UCSD-AML1 (cell line): ENCODE measurements at regions not wholly inside any gene's neighbourhood (a gene's known extent, or its start where the extent isn't known, plus 50 kb on each side); places are given as distances from the start of the nearest gene placed in this dataset.

ENCODE experiments used
- DNase-seq: peaks from one replicate; lab custom pipeline; 2025; ENCODE audit not compliant: unreplicated experiment; lab: John Stamatoyannopoulos, UW

DNA sequence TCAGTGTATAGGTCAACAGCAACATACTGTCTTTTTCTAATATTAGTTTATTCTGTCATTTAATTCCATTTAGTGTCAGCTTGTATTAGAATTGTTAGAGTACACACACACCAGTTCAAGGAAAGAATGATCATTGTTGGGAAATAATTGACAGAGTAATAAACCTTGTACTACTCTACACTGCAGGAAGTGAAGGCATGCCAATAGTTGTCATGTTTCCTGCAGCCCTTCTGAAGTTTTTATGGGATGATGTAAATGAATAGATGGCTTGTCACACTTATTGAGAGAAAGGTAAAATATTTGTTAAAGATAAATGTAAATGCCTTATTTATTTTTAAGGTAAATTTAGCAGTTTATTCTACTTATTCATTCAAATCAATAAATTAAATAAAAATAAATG, 306.9 kb upstream of the KLHL1 start:
- no peak for DNase-seq

DNA sequence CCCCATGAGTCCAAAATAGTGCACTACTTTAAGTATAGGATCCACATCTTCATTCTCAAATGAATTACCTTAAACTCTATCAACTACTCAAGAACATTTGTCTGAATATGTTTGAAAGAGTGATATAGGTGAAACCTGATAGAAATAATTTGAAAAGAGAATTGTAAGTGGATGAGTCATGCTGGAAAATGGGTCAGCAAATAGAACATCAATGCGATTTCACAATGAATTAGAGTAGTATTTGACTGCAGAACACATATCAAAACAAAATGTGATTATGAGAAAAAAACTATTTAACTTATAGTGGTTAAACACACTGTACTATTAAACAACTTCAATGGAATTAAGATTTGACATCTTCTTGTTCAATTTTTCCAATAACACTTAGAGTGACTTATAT, 300.6 kb upstream of the KLHL1 start:
- no peak for DNase-seq

DNA sequence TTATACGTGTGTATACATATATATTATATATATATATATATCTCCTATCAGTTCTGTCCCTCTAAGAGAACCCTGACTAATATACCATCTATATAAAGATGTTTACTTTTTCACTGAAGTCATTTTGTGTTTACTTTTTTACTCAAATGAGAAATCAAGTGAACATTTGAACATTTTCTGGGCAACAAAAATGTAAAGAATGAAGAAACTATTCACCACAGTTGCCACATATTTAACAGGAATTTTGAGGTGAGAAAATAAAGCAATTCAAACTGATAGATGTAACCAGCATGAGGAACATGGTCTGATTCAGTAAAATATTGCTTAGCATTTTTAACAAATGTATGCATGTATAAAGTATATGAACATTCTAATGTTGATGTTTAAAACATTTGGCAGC, 299.2 kb upstream of the KLHL1 start:
- no peak for DNase-seq

DNA sequence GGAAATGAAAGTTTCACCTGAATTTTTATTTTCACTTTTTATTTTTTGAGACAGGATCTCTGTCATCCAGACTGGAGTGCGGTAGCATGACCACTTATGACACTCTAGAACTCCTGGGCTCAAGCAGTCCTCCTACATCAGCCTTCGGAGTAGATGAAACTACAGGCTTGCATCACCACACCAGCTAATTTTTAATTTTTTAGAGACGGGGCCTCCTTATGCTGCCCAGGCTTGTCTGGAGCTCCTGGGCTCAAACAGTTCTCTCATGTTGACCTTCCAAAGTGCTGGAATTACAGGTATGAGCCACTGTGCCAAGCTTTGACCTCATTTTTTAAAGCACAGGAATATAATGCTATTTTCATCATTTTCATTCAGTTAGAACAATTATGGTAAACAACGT, 297.0 kb upstream of the KLHL1 start:
- no peak for DNase-seq

DNA sequence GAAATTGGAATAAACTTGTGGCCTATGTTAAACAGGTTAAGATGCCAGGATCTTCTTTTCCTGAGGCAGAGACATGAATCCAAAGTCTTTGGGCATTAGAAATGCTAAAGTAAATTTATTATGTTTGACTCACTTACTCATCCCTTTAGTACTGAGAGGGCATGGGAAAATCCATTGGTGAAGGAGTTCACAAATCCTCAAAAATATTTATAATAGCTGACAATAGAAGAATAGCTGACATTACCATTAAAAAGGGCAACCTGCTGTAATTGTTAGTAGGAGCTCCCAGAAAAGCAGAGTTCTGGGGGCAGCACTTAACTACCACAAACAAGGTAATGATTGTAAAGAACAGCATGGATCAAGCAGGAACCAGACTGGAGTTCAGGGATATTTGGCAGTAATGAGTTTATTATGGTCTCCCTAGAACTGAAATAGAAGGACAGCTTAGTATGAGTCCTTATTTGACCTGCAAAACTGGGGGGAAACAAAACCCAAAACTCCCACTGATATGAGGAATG, 285.8 kb upstream of the KLHL1 start:
- DNase-seq, result no peak

DNA sequence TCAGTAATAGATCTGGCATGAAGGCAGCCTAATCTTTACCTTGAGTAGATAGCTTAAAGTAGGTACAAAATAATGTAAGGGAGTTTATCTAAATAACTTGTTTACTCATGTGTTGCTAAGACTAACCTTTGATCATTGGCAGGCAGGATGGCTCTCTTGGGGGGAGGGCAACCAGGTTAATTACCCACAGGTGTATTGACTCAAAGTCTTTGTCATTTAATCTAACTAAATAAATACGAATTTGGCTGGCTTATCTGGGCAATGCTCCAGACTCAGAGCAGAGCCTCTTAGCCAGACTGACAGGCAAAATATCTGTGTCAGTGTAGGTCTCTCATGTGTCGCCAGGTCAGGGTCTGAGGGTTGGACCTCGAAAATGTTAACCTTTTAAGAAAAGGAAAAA, 283.4 kb upstream of the KLHL1 start:
- no peak for DNase-seq

DNA sequence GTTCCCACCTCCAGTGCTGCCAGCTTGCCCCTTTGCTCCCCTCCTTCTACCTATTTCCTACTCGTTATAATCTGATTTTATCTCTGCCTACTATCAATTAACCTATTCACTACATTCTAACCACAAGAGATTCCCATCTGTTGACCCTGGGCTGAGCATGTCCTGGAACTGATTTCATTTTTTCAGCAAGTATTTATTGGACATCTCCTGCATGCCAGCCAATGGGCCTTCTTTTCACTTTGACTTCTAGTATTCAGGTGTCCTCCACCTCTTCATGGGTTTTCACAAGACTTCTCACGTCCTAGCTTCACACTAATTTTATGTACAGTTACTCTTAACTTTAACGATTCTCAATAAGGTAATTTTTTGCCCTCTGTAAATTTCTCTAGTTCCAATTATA, 282.7 kb upstream of the KLHL1 start:
- no peak for DNase-seq

DNA sequence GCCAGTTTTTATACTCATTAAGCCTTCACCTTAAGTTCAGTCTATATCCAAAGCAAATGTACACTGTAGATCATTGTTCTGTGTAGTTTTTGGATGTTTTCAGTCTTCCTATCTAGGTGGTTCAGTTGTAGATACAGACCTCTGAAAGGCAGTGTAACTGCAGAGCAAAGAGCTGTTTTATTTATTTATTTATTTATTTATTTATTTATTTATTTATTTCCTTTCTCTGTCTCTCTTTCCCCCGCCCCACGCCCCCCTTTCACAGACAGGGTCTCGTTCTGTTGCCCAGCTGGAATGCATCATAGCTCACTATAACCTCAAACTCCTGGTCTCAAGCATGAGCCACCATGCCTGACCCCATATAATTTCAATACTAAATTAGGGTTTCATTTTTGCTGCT, 281.8 kb upstream of the KLHL1 start:
- DNase-seq, result no peak

DNA sequence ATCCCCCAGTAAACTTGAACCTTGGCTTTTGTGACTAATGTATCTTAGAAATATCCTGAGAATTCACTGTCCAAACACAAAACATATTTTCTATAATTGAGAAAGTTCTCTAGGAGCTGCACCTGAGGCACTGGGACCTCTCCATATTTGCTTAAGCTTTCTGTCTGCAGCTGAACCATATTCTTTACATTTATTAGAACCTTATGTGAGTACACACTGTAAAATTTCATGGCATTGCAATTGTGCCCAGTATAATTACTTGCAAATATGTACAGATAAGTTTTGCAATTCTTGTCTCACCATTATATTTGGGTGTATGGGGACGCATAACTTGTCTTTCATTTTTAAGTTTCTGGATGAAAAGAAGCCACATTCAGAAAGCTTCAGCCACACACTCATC, 280.7 kb upstream of the KLHL1 start:
- no peak for DNase-seq

DNA sequence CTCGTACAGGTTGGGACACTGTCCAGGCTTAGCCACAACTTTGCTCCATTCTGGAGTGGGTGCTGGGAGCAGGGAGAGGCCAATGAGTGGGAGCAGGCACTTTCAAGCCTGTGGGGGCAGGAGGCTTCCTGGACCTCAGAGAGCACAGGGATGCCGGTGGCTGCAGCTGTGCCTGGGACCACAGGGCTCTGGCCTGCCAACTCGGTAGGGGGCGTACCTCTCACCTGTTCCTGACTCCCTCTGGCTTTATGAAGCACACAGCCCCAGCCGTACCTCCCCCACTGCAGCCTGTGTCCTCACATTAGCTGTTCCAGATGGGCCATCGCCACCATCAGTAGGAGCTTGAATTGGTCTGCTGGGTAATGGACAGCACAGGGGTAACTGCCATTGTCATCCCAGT, 278.7 kb upstream of the KLHL1 start:
- DNase-seq, result no peak

DNA sequence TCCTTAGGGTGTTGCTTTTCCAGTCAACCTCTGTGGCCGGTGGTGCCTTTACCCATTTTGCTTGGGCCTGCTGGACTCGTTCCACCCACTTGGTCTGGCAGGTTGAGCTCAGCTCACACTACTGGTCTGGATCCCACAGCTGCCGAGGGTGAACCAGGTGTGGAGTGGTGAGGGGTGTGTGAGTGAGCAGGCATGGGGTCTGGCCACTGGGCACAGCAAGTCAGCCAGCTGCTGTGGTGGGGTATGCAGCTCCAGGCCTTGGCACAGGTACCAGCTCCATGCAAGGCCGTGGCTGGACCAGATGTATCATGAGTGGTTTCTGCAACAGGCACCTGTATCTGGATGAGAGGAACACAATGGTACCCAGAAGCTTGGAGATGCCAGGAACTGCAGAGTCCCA, 277.6 kb upstream of the KLHL1 start:
- peak; percentile 5 for DNase-seq

DNA sequence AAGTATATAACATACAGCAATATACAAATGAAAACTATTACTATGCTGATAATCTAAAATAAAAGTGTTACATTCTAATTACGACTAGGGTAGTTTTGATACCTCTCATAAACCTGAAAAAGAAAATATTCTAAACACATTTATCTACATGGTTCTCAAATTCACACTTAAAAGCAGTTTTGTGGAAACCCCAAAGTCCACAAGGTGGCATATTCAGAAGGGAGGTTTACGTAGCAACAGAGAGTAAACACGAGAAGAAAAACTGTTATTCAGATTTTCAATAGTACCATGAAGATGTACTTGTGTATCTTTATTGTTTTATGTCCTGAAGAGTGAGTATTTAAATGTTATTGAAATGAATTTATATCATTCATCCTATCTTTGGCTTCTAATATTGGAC, 275.9 kb upstream of the KLHL1 start:
- no peak for DNase-seq

DNA sequence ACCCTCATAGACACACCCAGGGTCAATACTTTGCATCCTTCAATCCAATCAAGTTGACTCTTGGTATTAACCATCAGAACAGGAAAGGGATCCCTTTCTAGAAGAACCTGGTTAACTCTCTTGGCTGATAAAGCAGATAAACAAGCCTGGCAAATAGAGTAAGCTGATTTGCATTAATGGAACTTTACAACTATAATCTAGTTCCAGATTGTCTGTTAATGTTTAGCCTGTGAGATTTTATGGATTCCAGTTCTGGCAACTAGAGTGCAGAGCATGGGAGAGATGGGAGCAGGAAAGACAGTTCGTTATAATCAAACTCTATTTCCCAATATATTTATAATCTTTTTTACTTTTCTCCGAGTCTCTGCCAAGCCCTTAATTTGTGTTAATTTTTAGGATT, 272.6 kb upstream of the KLHL1 start:
- no peak for DNase-seq

DNA sequence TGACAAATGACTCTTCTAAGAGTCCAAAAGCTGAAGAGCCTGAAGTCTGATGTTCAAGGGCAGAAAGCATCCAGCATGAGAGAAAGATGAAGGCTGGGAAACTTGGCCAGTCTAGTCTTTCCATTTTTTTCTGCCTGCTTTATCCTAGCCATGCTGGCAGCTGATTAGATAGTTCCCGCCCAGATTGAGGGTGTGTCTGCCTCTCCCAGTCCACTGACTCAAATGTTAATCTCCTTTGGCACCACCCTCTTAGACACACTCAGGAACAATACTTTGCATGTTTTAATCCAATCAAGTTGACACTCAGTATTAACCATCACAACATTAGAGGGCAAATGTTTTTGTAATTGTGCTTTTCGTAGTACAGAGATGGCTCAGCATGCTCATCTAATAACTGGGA, 267.5 kb upstream of the KLHL1 start:
- DNase-seq, result no peak

DNA sequence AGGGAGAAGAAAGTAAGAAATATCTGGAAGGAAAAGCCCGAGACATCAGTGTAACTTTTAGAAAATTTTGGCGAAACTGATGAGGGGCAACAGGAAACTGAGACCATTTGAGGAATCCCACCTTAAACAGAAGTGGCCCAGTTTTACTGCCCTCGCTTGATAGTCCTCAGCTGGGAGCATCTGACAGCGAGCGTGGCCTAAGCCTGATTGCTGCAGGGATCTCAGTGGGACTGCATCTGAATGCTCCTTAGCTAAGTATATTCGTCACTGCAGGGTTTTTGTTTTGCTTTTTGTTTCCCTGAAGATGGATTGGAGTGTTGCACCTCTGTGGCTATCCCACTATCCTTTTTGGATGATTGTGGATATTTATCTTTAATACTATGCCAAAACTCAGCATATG, 262.7 kb upstream of the KLHL1 start:
- DNase-seq, result no peak

DNA sequence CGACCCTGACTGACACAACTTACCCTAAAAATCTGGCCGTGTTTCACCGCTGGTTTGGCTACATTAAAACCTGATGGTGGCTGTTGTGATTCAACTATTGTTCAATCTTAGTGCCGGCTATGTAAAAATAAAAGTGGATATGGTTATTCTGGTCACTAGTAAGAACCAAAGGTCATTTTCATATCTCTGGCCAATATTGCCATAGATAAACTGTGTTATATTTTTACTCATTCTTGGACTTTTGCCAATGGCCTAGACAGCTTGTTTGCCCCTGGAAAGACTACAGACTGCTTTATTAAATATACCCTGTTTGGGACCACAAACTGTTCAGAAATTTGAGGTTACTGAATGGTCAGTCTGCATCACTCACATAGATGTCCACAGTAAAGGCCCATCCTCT, 258.5 kb upstream of the KLHL1 start:
- DNase-seq, result no peak

DNA sequence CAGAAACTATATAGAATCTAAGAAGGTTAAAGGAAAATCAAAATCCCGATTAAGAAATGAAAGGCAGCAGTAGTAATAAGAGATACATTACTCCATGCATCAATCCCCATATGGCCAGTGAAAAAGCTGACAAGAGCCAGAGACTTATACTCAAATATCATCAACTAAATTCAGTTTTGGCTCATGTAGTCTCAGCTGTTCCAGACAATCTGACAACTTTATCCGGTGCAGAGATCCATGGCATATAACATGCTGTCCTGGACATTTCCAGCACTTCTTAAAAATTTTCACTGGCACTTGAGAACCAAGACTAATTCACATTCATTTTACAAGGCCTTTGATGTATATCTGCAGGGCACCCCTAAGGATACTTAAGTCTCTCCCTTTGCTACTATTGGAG, 255.7 kb upstream of the KLHL1 start:
- DNase-seq, result no peak

DNA sequence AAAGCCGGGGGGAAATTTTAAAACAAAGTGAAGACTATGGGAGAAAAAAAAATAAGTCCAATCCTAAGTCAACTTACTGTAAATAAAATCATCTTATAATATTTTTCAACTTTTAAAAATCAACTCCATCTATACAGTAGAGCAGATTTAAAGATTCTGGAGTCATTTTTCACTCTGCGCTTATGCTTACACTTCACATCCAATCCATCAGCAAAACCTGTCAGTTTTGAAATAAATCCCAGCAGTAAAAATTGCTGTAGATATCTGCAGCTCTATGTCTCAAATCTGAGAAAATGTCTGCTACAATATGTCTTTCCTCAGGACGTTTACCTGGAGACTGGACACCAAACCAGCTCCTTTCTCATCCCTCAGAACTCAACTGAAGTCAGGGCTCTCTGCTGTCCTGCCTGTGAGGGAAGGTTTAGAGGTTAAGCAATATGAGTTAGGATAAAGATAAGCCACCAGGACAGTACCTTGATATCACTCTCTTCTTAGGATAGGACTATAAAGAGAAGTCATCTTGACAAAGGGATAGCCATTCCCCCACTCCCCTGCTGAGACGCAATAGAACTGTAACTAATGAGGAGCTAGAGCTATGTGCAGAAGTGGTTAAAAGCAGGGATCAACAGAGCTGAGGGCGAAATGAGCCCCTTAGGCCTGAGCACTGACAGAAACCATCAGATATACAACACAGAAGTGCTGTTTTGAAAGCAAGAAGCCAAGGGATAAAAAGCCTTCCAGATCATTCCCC, 254.7 kb upstream of the KLHL1 start:
- DNase-seq, result no peak

DNA sequence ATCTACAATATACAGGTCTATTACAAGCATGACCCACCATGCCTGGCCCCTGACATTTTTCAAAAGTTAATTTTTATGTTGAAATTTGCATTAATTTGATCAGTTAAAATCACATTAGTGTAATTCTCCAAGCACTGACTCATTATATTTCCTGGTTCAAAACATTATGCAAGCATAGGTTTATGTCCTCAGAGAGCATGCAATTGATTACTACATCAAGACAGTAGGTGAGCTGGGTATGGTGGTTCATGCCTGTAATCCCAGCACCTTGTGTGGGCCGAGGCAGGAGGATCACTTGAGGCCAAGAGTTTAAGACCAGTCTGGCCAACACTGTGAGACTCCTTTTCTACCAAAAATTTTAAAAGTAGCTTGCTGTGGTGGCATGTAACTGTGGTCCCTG, 248.8 kb upstream of the KLHL1 start:
- no peak for DNase-seq

DNA sequence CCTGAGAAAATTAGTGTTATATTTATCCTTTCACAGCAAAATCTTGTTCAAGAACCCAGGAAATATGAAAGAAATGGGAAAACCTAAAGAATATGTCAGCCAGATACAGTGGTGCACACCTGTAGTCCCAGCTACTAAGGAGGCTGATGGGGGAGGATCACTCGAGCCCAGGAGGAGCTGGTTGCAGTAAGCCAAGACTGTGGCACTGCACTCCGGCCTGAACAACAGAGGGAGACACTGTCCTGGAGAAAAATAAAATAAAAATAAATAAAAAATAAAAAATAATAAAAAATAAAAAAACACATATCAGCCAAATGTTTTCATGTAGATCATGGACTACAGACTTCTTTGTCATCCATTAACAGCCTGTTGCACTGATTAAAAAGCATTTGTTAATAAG, 244.8 kb upstream of the KLHL1 start:
- DNase-seq, result no peak

DNA sequence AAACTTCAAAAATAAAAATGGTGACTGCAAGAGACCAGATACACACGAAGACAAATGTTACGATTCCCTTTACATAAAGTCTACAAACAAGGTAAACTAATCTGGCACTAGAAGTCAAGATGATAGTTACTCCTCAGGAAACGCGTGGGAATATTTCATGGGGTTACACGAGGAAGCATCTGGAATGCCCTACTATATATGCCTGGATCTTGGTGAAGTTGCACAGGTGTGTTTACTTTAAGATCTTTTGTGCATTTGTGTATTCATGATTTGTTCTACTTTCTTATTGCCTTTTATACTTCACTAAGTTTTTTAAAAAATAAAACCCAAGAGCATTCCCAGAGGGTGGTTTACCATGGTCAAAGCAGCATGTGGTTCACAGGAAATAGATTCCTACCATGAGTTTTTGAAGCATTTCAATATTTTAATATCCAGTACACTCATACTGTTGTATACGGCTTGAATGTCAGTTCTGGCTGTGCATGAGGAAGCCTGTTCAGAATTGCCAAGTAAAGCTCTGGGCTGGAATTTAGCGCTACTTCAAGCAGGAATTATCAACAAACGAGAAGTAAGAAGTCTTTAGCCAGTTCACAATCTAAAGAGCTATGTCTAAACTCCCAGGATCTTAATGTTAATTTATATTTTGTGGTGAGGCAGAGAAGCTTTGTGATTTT, 239.8 kb upstream of the KLHL1 start:
- no peak for DNase-seq

DNA sequence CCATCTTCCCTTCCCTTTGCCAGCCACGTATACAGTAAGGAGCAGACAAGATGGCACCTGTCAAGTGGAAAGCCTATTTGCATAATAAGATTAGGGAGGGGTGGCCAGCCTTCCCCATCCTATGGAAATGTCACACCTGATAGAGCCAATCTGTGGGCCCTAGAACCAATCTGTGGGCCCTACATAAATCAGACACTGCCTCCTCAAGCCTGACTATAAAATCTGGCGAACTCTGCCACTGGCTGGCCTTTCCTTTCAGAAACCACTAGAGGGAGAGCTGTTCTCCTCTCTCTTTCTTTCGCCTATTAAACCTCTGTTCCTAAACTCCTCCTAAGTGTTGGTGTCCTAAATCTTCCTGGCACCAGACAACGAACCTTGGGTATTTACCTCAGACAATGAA, 231.5 kb upstream of the KLHL1 start:
- DNase-seq, result peak; percentile 6

DNA sequence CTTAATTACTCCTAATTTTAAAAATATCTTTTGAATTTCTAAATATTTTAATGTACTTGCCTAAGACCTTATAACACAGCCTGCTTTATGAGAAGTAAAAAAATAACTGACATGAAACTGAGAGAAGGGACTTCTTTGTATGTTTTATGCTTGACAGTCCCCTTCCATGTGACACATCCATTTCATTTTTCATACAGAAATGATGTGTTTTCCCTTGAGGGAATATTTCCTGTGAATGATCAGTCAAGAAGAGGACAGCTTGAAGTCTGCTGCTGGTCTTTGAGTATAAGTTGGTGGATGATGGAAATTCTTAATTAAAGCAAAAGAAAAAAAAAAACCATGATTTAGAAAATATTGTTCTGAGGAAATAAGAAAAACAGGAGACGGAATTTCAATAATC, 230.4 kb upstream of the KLHL1 start:
- no peak for DNase-seq
